ENCODE measurements at regions not wholly inside any gene's neighbourhood (a gene's known extent, or its start where the extent isn't known, plus 50 kb on each side); places are given as distances from the start of the nearest gene placed in this dataset.

- H3K4me1 ChIP-seq: no peaks in the 10 kb centered on the region
- no peak for TF ChIP-seq CTCF (IDR thresholded peaks at IDR 0.05)
- H3K9me3 ChIP-seq: no peaks in the 10 kb centered on the region
- H3K4me3 ChIP-seq: no peak overlapping the region
- H3K27ac ChIP-seq: no peak overlapping the region
- ATAC-seq (no peak), DNase-seq (no peak)
- no peaks in the 10 kb centered on the region for H3K36me3 ChIP-seq
- intact Hi-C loops (cut with DNase I): no loop called here
- H3K27me3 ChIP-seq: no peaks in the 10 kb centered on the region
These were observed 486.7 kb downstream of the EPHA4 start for GRCh38 chr2:221085341-221085900.

- ATAC-seq (no peak), DNase-seq (no peak)
- H3K27me3 ChIP-seq: no peaks in the 10 kb centered on the region
- H3K4me1 ChIP-seq: no peaks in the 10 kb centered on the region
- intact Hi-C loops (cut with DNase I): no loop called here
- no peaks in the 10 kb centered on the region for H3K36me3 ChIP-seq
- H3K4me3 ChIP-seq: no peak overlapping the region
- no peaks in the 10 kb centered on the region for H3K9me3 ChIP-seq
- TF ChIP-seq CTCF (IDR thresholded peaks at IDR 0.05): no peak
- no peak overlapping the region for H3K27ac ChIP-seq
These were observed 486.2 kb downstream of the EPHA4 start for GRCh38 chr2:221085936-221086335.

GRCh38 chr2:221087779-221088178, 484.3 kb downstream of the EPHA4 start:
- ATAC-seq (no peak), DNase-seq (no peak)
- TF ChIP-seq CTCF (IDR thresholded peaks at IDR 0.05): no peak
- no peaks in the 10 kb centered on the region for H3K36me3 ChIP-seq
- intact Hi-C loops (cut with DNase I): no loop called here
- no peaks in the 10 kb centered on the region for H3K9me3 ChIP-seq
- H3K4me1 ChIP-seq: no peaks in the 10 kb centered on the region
- no peak overlapping the region for H3K27ac ChIP-seq
- no peak overlapping the region for H3K4me3 ChIP-seq
- H3K27me3 ChIP-seq: no peaks in the 10 kb centered on the region

GRCh38 chr2:221088506-221088905, 483.6 kb downstream of the EPHA4 start:
- H3K4me1 ChIP-seq: no peaks in the 10 kb centered on the region
- DNase-seq (no peak), ATAC-seq (no peak)
- no peaks in the 10 kb centered on the region for H3K36me3 ChIP-seq
- H3K9me3 ChIP-seq: no peaks in the 10 kb centered on the region
- H3K4me3 ChIP-seq: no peak overlapping the region
- no peaks in the 10 kb centered on the region for H3K27me3 ChIP-seq
- intact Hi-C loops (cut with DNase I): no loop called here
- no peak for TF ChIP-seq CTCF (IDR thresholded peaks at IDR 0.05)
- H3K27ac ChIP-seq: no peak overlapping the region

GRCh38 chr2:221095356-221095755, 476.7 kb downstream of the EPHA4 start:
- Histone ChIP-seq H3K4me3 (no peak overlapping the region), H3K27ac (no peak overlapping the region), H3K27me3 (no peaks in the 10 kb centered on the region), H3K9me3 (no peaks in the 10 kb centered on the region), H3K36me3 (no peaks in the 10 kb centered on the region), H3K4me1 (no peaks in the 10 kb centered on the region)
- no peak for TF ChIP-seq CTCF (IDR thresholded peaks at IDR 0.05)
- intact Hi-C loops (cut with DNase I): no loop called here
- no peak for DNase-seq
- no peak for ATAC-seq

Measured in upper lobe of right lung (tissue), 1 donor.